Skeletal muscle satellite cell (primary cell): ENCODE measurements at regions not wholly inside any gene's neighbourhood (a gene's known extent, or its start where the extent isn't known, plus 50 kb on each side); places are given as distances from the start of the nearest gene placed in this dataset.

Experiments used
- H3K27me3 ChIP-seq: 2 replicates; pipeline ENCODE4 v1.7.0; 2013; ENCODE audit warnings: low read length; ENCODE audit not compliant: control insufficient read depth, insufficient read depth
- H3K36me3 ChIP-seq: 2 replicates; pipeline ENCODE4 v1.7.0; 2013; ENCODE audit warnings: mild to moderate bottlenecking, control low read depth, low read length; ENCODE audit not compliant: insufficient read depth
- H3K4me1 ChIP-seq: 2 replicates; pipeline ENCODE4 v1.7.0; 2013; ENCODE audit warnings: low read length; ENCODE audit not compliant: control insufficient read depth, insufficient read depth
- H3K4me2 ChIP-seq: 2 replicates; pipeline ENCODE4 v1.7.0; 2013; ENCODE audit warnings: mild to moderate bottlenecking, low read length
- H3K4me3 ChIP-seq: 2 replicates; pipeline ENCODE4 v1.7.0; 2013; ENCODE audit warnings: low read length
- H3K9ac ChIP-seq: 2 replicates; pipeline ENCODE4 v1.7.0; 2013; ENCODE audit warnings: mild to moderate bottlenecking, low read depth, low read length, moderate library complexity
- H3K9me3 ChIP-seq: replicated peaks from 2 replicates; pipeline ENCODE4 v1.7.0; 2013; ENCODE audit warnings: mild to moderate bottlenecking, control low read depth, low read length

- H3K9ac ChIP-seq: no peak overlapping the region
- no peaks in the 10 kb centered on the region for H3K9me3 ChIP-seq
- no peak overlapping the region for H3K4me2 ChIP-seq
- no peak overlapping the region for H3K4me3 ChIP-seq
- no peaks in the 10 kb centered on the region for H3K36me3 ChIP-seq
- H3K27me3 ChIP-seq: peaks cover 62% of the 10 kb centered on the region
- H3K4me1 ChIP-seq: no peaks in the 10 kb centered on the region
Observed at GRCh38 chr1:17890056-17890814, 135.1 kb downstream of the ACTL8 start.

DNA sequence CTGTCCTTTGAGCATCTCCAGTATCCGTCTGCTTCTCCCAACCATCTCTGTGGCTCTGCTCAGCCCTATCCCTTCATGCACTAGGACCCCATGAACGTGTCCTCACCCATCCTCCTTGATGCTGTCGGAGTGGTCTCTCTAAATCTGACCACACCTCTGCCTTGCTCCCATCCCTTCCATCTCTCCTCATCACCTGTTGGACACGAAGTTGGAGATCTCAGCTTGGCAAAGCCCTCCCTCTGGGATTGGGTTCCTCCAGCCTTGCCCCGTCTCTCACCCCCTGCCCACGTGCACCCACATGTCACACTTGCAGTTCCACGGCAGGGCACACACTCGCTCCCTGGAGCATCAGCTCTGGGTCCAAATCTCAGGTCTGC, 135.7 kb downstream of the ACTL8 start:
- H3K4me1 ChIP-seq: no peaks in the 10 kb centered on the region
- no peaks in the 10 kb centered on the region for H3K9me3 ChIP-seq
- H3K27me3 ChIP-seq: peaks cover 62% of the 10 kb centered on the region
- H3K36me3 ChIP-seq: no peaks in the 10 kb centered on the region
- no peak overlapping the region for H3K4me3 ChIP-seq
- H3K9ac ChIP-seq: no peak overlapping the region
- no peak overlapping the region for H3K4me2 ChIP-seq

GRCh38 chr1:17891205-17892110, 136.3 kb downstream of the ACTL8 start:
- Histone ChIP-seq H3K9me3 (no peaks in the 10 kb centered on the region), H3K4me3 (no peak overlapping the region), H3K36me3 (no peaks in the 10 kb centered on the region), H3K27me3 (peaks cover 62% of the 10 kb centered on the region), H3K4me2 (no peak overlapping the region), H3K4me1 (no peaks in the 10 kb centered on the region), H3K9ac (no peak overlapping the region)

DNA sequence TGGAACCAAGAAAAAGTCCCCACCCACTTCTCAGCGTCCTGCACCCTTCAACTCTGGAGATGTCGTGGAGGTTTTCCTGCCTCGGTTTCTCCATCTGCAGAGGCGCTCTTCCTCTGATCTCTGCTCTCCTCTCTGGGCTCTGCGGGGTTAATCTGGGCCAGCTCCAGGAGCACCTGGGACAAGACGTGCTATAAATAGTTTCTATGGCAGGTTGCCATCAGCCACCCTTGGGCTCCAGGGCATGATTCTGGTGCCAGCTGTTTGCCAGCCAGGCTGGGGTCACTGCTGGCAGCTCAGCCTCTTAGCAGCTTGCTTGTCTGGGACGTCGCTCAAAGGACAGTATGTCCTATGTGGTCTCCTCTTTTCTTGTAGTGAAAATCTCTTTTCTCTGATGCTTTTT, 137.1 kb downstream of the ACTL8 start:
- H3K36me3 ChIP-seq: no peaks in the 10 kb centered on the region
- no peaks in the 10 kb centered on the region for H3K4me1 ChIP-seq
- no peaks in the 10 kb centered on the region for H3K9me3 ChIP-seq
- no peak overlapping the region for H3K4me3 ChIP-seq
- peaks cover 58% of the 10 kb centered on the region for H3K27me3 ChIP-seq
- H3K9ac ChIP-seq: no peak overlapping the region
- H3K4me2 ChIP-seq: no peak overlapping the region

DNA sequence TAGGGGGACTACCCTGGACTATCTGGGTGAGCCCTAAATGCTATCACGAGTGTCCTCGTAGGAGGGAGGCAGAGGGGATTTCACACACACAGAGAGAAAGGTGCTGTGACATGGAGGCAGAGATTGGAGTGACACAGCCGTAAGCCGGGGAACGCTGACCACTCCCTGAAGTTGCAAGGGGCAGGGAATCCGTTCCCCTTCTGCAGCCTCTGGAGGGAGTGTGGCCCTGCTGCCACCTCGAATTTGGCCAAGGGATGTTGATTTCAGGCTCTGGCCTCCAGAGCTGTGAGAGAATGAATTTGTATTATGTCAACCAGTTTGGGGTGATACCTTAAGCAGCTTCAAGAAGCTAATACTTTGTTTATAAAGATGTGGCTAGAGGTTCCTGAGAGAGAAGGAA, 137.7 kb downstream of the ACTL8 start:
- Histone ChIP-seq H3K4me1 (no peaks in the 10 kb centered on the region), H3K27me3 (peaks cover 52% of the 10 kb centered on the region), H3K9me3 (no peaks in the 10 kb centered on the region)

DNA sequence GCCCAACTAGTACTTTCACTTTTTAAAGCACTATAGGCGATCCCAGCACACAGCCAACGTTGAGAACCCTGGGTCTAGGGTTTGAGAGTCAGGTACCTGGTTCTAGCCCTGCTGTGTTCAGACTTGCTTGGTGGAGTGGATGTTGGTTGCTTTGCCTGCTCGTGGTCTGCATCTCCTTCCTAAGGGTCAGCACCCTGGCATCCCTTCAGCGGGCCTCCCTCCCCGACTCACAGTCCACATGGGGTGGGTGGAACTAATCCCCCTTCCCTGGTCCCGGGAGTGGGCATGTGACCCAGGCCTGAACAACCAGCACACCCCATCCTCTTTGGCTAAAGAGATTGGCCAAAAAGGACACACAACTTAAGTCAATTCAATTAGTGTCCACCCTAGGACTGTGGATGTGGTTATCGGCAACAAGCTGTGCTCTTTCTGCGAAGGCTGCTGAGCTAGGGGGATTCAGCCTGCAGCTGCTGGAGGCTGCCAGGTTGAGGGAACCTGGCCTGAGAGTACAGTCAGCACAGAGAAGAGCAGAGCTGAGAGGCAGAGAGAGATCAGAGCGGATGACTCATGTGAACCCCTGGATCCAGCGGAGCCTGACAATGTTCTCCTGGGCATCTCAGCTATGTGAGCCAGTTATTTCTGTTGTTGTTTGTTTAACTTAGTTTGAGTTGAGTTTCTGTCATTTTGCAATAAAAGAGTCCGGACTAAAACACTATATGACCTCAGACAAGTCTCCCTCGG, 138.9 kb downstream of the ACTL8 start:
- no peaks in the 10 kb centered on the region for H3K9me3 ChIP-seq
- peaks cover 50% of the 10 kb centered on the region for H3K27me3 ChIP-seq
- H3K4me1 ChIP-seq: no peaks in the 10 kb centered on the region
- no peak overlapping the region for H3K9ac ChIP-seq
- H3K4me2 ChIP-seq: no peak overlapping the region
- H3K4me3 ChIP-seq: no peak overlapping the region
- H3K36me3 ChIP-seq: no peaks in the 10 kb centered on the region

More for the DNA sequence above, 137.7 kb downstream of the ACTL8 start:
- Histone ChIP-seq H3K4me2 (no peak overlapping the region), H3K9ac (no peak overlapping the region), H3K36me3 (no peaks in the 10 kb centered on the region), H3K4me3 (no peak overlapping the region)

DNA sequence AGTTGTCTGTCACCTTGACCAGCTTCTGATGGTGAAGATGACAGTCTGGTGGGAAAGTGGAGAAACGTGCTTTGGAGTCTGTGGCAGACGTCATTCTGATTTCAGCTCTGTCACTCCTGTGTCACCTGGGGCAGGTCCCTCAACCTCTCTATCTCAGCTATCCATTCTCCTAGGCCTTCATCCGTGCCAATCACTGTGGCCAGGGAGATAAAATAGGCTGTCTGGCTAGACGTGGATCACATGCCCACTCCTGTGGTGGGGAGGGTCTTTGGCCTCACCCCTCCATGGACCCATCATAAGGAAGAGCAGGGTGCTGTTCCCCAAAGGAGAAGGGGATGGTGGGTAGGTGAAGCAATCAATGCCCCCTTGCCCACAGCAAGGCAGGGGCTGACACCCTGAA, 140.3 kb downstream of the ACTL8 start:
- Histone ChIP-seq H3K27me3 (peaks cover 37% of the 10 kb centered on the region), H3K9me3 (no peaks in the 10 kb centered on the region)

GRCh38 chr1:17895986-17896385, 140.9 kb downstream of the ACTL8 start:
- Histone ChIP-seq H3K36me3 (no peaks in the 10 kb centered on the region), H3K4me2 (no peak overlapping the region), H3K9me3 (no peaks in the 10 kb centered on the region), H3K27me3 (peaks cover 31% of the 10 kb centered on the region), H3K4me1 (no peaks in the 10 kb centered on the region), H3K4me3 (no peak overlapping the region), H3K9ac (no peak overlapping the region)

More for the DNA sequence above, 140.3 kb downstream of the ACTL8 start:
- H3K4me2 ChIP-seq: no peak overlapping the region
- no peaks in the 10 kb centered on the region for H3K4me1 ChIP-seq
- H3K4me3 ChIP-seq: no peak overlapping the region
- no peak overlapping the region for H3K9ac ChIP-seq
- H3K36me3 ChIP-seq: no peaks in the 10 kb centered on the region

DNA sequence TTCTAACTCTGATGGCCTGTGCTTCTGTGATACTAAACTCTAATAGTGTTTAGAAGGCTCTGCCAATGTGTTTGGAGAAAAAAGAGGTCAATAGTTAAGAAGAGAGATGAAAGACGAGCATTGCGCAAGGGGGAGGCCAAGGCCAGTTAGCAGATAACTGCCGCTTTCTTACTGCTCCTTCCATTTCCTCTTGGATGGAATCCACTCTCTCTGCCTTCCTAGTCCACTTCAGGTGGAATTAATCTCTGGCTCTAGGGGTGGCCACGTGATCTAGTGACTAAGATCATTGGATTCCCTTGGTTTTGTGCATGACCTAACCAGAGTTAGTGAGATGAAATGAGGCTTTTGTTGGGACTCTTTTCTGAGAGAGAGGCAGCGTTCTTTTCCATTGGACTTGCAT, 148.3 kb downstream of the ACTL8 start:
- Histone ChIP-seq H3K9ac (no peak overlapping the region), H3K4me3 (no peak overlapping the region), H3K4me2 (no peak overlapping the region), H3K36me3 (no peaks in the 10 kb centered on the region), H3K9me3 (no peaks in the 10 kb centered on the region), H3K27me3 (peaks cover 11% of the 10 kb centered on the region), H3K4me1 (no peaks in the 10 kb centered on the region)

- no peak overlapping the region for H3K4me2 ChIP-seq
- no peaks in the 10 kb centered on the region for H3K4me1 ChIP-seq
- no peak overlapping the region for H3K9ac ChIP-seq
- H3K9me3 ChIP-seq: no peaks in the 10 kb centered on the region
- H3K36me3 ChIP-seq: no peaks in the 10 kb centered on the region
- peaks cover 10% of the 10 kb centered on the region for H3K27me3 ChIP-seq
- no peak overlapping the region for H3K4me3 ChIP-seq
Observed at GRCh38 chr1:17904290-17904689, 149.2 kb downstream of the ACTL8 start.

GRCh38 chr1:17907999-17908398, 152.9 kb downstream of the ACTL8 start:
- no peak overlapping the region for H3K4me3 ChIP-seq
- H3K9me3 ChIP-seq: no peaks in the 10 kb centered on the region
- no peak overlapping the region for H3K4me2 ChIP-seq
- H3K9ac ChIP-seq: no peak overlapping the region
- peaks cover 22% of the 10 kb centered on the region for H3K27me3 ChIP-seq
- H3K4me1 ChIP-seq: no peaks in the 10 kb centered on the region
- H3K36me3 ChIP-seq: no peaks in the 10 kb centered on the region
